ENCODE measurements at regions not wholly inside any gene's neighbourhood (a gene's known extent, or its start where the extent isn't known, plus 50 kb on each side); places are given as distances from the start of the nearest gene placed in this dataset.

- ChIA-PET POLR2A (no interaction called here), CTCF (no interaction called here)
- no peak for TF ChIP-seq CTCF (IDR thresholded peaks at IDR 0.05; ENCODE audit: control extremely low read depth, extremely low read depth, low read depth, missing control alignments)
- no peak for DNase-seq (ENCODE audit: extremely low spot score)
Observed at GRCh38 chr5:2297991-2298390, 415.3 kb upstream of the IRX4 start.

- CTCF ChIA-PET = no interaction called here
- no peak for DNase-seq (ENCODE audit: extremely low spot score)
- POLR2A ChIA-PET = no interaction called here
- TF ChIP-seq CTCF (IDR thresholded peaks at IDR 0.05; ENCODE audit: control extremely low read depth, extremely low read depth, low read depth, missing control alignments) = no peak
Observed at GRCh38 chr5:2295476-2295875, 412.8 kb upstream of the IRX4 start.

GRCh38 chr5:2293906-2294305, 411.2 kb upstream of the IRX4 start:
- no peak for TF ChIP-seq CTCF (IDR thresholded peaks at IDR 0.05; ENCODE audit: control extremely low read depth, extremely low read depth, low read depth, missing control alignments)
- POLR2A ChIA-PET = no interaction called here
- DNase-seq (ENCODE audit: extremely low spot score) = no peak
- CTCF ChIA-PET = interaction anchor here (1.3 kb wide), 1 partner anchor 9 kb away, joined by 5 read pairs; no protein-coding TSS in a partner anchor

- POLR2A ChIA-PET = no interaction called here
- DNase-seq (ENCODE audit: extremely low spot score) = no peak
Observed at GRCh38 chr5:2291146-2291840, 408.6 kb upstream of the IRX4 start.

GRCh38 chr5:2289380-2289779, 406.7 kb upstream of the IRX4 start:
- ChIA-PET POLR2A (no interaction called here), CTCF (no interaction called here)

More at GRCh38 chr5:2291146-2291840, 408.6 kb upstream of the IRX4 start:
- CTCF ChIA-PET = no interaction called here
- TF ChIP-seq CTCF (IDR thresholded peaks at IDR 0.05; ENCODE audit: control extremely low read depth, extremely low read depth, low read depth, missing control alignments) = no peak

GRCh38 chr5:2288968-2289367, 406.2 kb upstream of the IRX4 start:
- POLR2A ChIA-PET = no interaction called here
- no peak for TF ChIP-seq CTCF (IDR thresholded peaks at IDR 0.05; ENCODE audit: control extremely low read depth, extremely low read depth, low read depth, missing control alignments)
- CTCF ChIA-PET = no interaction called here
- no peak for DNase-seq (ENCODE audit: extremely low spot score)

More at GRCh38 chr5:2289380-2289779, 406.7 kb upstream of the IRX4 start:
- no peak for TF ChIP-seq CTCF (IDR thresholded peaks at IDR 0.05; ENCODE audit: control extremely low read depth, extremely low read depth, low read depth, missing control alignments)
- no peak for DNase-seq (ENCODE audit: extremely low spot score)
